ENCODE measurements at regions not wholly inside any gene's neighbourhood (a gene's known extent, or its start where the extent isn't known, plus 50 kb on each side); places are given as distances from the start of the nearest gene placed in this dataset.
A peak's percentile ranks its signal among the peaks of the same experiment; 100 is the strongest.
"Not testable (repeated sequence)": the region's sequence is repeated elsewhere in the genome, so short reads cannot be mapped to it uniquely, and the experiment has no call there.

GRCh38 chr16:87143661-87144121 lies 173.5 kb downstream of the C16orf95 start:
- DNase-seq = no peak

GRCh38 chr16:87144232-87144631 lies 173.0 kb downstream of the C16orf95 start:
- DNase-seq = no peak

GRCh38 chr16:87145181-87146176 lies 171.7 kb downstream of the C16orf95 start:
- no peak for DNase-seq

GRCh38 chr16:87146676-87147075 lies 170.5 kb downstream of the C16orf95 start:
- no peak for DNase-seq

- DNase-seq = no peak
Measured at GRCh38 chr16:87149051-87149450, 168.1 kb downstream of the C16orf95 start.

- no peak for DNase-seq
Measured at GRCh38 chr16:87150262-87150661, 166.9 kb downstream of the C16orf95 start.

- no peak for DNase-seq
Measured at GRCh38 chr16:87150681-87151280, 166.4 kb downstream of the C16orf95 start.

GRCh38 chr16:87152221-87152755 lies 164.9 kb downstream of the C16orf95 start:
- no peak for DNase-seq

- DNase-seq = no peak
Measured at GRCh38 chr16:87153326-87153725, 163.9 kb downstream of the C16orf95 start.

- not testable (repeated sequence) for DNase-seq
Measured at GRCh38 chr16:87155315-87155714, 161.9 kb downstream of the C16orf95 start.

- DNase-seq = no peak
Measured at GRCh38 chr16:87156195-87156594, 161.0 kb downstream of the C16orf95 start.

GRCh38 chr16:87160234-87160636 lies 157.0 kb downstream of the C16orf95 start:
- no peak for DNase-seq

GRCh38 chr16:87160701-87161337 lies 156.4 kb downstream of the C16orf95 start:
- DNase-seq = no peak

GRCh38 chr16:87161410-87161809 lies 155.8 kb downstream of the C16orf95 start:
- DNase-seq = not testable (repeated sequence)

GRCh38 chr16:87161822-87162676 lies 155.1 kb downstream of the C16orf95 start:
- DNase-seq = no peak

GRCh38 chr16:87162799-87163198 lies 154.4 kb downstream of the C16orf95 start:
- not testable (repeated sequence) for DNase-seq

- DNase-seq = peak; percentile 1
Measured at GRCh38 chr16:87163637-87164036, 153.6 kb downstream of the C16orf95 start.

- no peak for DNase-seq
Measured at GRCh38 chr16:87165151-87165550, 152.0 kb downstream of the C16orf95 start.

- DNase-seq = no peak
Measured at GRCh38 chr16:87165885-87166284, 151.3 kb downstream of the C16orf95 start.

- no peak for DNase-seq
Measured at GRCh38 chr16:87166321-87166720, 150.9 kb downstream of the C16orf95 start.

GRCh38 chr16:87166934-87167333 lies 150.3 kb downstream of the C16orf95 start:
- no peak for DNase-seq

GRCh38 chr16:87169509-87169995 lies 147.6 kb downstream of the C16orf95 start:
- no peak for DNase-seq

Measured in NCI-H82 (cell line).